ENCODE measurements at regions not wholly inside any gene's neighbourhood (a gene's known extent, or its start where the extent isn't known, plus 50 kb on each side); places are given as distances from the start of the nearest gene placed in this dataset.
"Not testable (repeated sequence)": the region's sequence is repeated elsewhere in the genome, so short reads cannot be mapped to it uniquely, and the experiment has no call there.

- DNase-seq (ENCODE audit: low spot score) = no peak
Measured at GRCh38 chr13:31385540-31385939, 185.8 kb downstream of the B3GLCT start.

- no peak for DNase-seq (ENCODE audit: low spot score)
Measured at GRCh38 chr13:31394506-31394905, 194.7 kb downstream of the B3GLCT start.

- DNase-seq (ENCODE audit: low spot score) = no peak
Measured at GRCh38 chr13:31395090-31395489, 195.3 kb downstream of the B3GLCT start.

GRCh38 chr13:31399690-31400089, 199.9 kb downstream of the B3GLCT start:
- no peak for DNase-seq (ENCODE audit: low spot score)

- not testable (repeated sequence) for DNase-seq (ENCODE audit: low spot score)
Measured at GRCh38 chr13:31403711-31404110, 203.9 kb downstream of the B3GLCT start.

GRCh38 chr13:31408927-31409326, 209.2 kb downstream of the B3GLCT start:
- no peak for DNase-seq (ENCODE audit: low spot score)

- DNase-seq (ENCODE audit: low spot score) = peak; percentile 18
Measured at GRCh38 chr13:31409678-31410356, 210.0 kb downstream of the B3GLCT start.

GRCh38 chr13:31413516-31413915, 213.7 kb downstream of the B3GLCT start:
- no peak for DNase-seq (ENCODE audit: low spot score)

- DNase-seq (ENCODE audit: low spot score) = no peak
Measured at GRCh38 chr13:31416066-31416465, 216.3 kb downstream of the B3GLCT start.

- no peak for DNase-seq (ENCODE audit: low spot score)
Measured at GRCh38 chr13:31418186-31418585, 218.4 kb downstream of the B3GLCT start.

GRCh38 chr13:31421756-31422155, 222.0 kb downstream of the B3GLCT start:
- DNase-seq (ENCODE audit: low spot score) = no peak

- DNase-seq (ENCODE audit: low spot score) = peak; percentile 90
Measured at GRCh38 chr13:31424130-31424729, 224.5 kb downstream of the B3GLCT start.

GRCh38 chr13:31426395-31426794, 226.6 kb downstream of the B3GLCT start:
- DNase-seq (ENCODE audit: low spot score) = no peak

- DNase-seq (ENCODE audit: low spot score) = no peak
Measured at GRCh38 chr13:31427151-31428100, 227.7 kb downstream of the B3GLCT start.

GRCh38 chr13:31431722-31432137, 232.0 kb downstream of the B3GLCT start:
- DNase-seq (ENCODE audit: low spot score) = peak; percentile 75

GRCh38 chr13:31433207-31433606, 233.4 kb downstream of the B3GLCT start:
- DNase-seq (ENCODE audit: low spot score) = peak; percentile 39

- DNase-seq (ENCODE audit: low spot score) = peak; percentile 16
Measured at GRCh38 chr13:31433746-31434145, 234.0 kb downstream of the B3GLCT start.

GRCh38 chr13:31434613-31435012, 234.8 kb downstream of the B3GLCT start:
- no peak for DNase-seq (ENCODE audit: low spot score)

GRCh38 chr13:31435536-31435935, 235.8 kb downstream of the B3GLCT start:
- no peak for DNase-seq (ENCODE audit: low spot score)

GRCh38 chr13:31436478-31436877, 236.7 kb downstream of the B3GLCT start:
- DNase-seq (ENCODE audit: low spot score) = no peak

- no peak for DNase-seq (ENCODE audit: low spot score)
Measured at GRCh38 chr13:31437975-31438374, 238.2 kb downstream of the B3GLCT start.

- no peak for DNase-seq (ENCODE audit: low spot score)
Measured at GRCh38 chr13:31440132-31440531, 240.4 kb downstream of the B3GLCT start.
